ENCODE measurements at regions not wholly inside any gene's neighbourhood (a gene's known extent, or its start where the extent isn't known, plus 50 kb on each side); places are given as distances from the start of the nearest gene placed in this dataset.

- TF ChIP-seq CTCF (IDR thresholded peaks at IDR 0.05) (no peak), POLR2A (IDR thresholded peaks at IDR 0.05) (no peak), EP300 (IDR thresholded peaks at IDR 0.05) (no peak)
Measured at GRCh38 chr4:13731019-13731418, 103.5 kb upstream of the BOD1L1 start.

All from tibial nerve (tissue), 4 donors.